Activated gamma-delta T cell treated with anti-CD3 and anti-CD28 coated beads, Interleukin-2, amount 50 U/mL, for 16 hours (primary cell): ENCODE measurements at regions not wholly inside any gene's neighbourhood (a gene's known extent, or its start where the extent isn't known, plus 50 kb on each side); places are given as distances from the start of the nearest gene placed in this dataset.

Experiments used
- DNase-seq: peaks from one replicate; pipeline ENCODE4 v3.0.0-alpha.2; 2020; ENCODE audit warnings: low read depth

DNA sequence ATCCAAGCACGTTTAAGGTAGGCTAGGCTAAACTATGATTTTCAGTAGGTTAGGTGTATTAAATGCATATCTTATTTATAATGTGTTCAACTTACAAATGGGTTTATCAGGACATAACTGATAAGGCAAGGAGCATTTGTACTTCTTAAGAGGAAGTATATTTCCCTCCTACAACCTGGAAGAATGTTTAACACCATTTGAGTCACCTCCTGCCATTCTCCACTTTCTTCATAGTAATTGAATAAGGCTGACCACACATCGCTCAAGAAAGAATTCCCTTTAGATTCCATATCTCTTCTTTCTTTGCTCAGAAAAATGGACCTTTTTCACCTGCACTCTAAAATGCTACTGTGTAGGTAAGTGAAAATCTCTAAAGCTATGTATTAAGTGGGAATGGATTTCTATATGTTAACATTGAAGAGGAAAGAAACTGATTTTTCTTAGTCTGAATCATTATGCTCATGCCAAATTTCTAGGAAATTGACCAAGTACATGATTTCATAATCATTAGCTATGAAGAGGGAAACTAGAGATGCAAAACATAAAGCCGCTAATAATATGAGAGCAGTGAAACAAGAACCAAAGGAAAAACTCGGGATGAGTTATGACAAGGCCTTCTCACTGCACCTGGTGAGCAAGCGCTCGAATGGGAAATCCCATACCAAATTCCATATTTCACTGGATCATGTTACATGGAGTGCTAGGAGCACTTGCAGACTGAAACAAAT, 210.4 kb downstream of the ALDH8A1 start:
- no peak for DNase-seq

DNA sequence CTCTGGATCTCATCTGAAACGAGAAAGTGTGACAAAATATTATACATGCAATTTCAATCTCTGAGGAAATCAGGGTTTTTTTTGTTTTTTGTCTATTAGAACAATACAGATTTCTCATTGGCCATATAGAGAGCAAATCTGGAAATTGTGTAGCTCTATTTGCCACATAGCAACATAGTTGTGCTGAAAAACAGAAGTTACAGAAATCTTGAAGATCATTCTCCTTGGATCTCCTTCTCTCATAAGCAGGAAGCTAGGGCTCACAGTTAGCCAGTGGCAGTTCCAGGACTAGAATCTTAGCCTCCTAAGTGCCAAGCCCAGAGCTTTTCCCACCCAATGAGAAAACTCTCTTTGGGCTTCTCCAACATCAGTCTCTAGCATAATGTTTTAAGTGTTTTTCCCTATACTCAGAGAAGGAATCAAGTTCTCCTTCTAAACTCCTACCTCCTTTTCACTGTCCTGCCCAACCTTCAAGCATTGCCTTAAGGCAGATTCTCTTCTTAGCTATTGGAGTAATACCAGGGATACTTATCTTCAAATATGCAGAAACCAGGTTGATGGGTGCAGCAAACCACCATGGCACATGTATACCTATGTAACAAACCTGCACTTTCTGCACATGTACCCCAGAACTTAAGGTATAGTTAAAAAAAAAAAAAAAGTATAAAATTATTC, 211.6 kb downstream of the ALDH8A1 start:
- DNase-seq: no peak

DNA sequence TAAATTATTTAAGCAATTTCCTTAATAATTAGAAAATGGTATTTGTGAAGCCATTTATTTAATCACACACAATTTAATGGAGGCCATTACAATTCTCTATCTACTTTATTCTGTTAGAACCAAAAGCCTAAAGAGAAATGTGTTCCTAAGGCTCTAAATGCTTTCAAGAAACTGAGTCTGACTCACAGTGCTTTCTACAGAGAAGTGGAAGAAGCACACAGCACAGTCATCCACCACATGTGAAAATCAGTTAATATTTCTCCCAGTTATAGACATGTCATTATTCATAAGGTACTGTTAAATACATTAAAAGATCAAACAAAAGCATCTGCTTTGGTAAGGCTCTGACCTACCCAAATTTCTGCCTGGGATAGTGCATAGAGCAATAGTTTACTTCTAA, 214.4 kb downstream of the ALDH8A1 start:
- DNase-seq: no peak

- no peak for DNase-seq
These were observed 215.5 kb downstream of the ALDH8A1 start for GRCh38 chr6:134734312-134734869.

- no peak for DNase-seq
These were observed 216.1 kb downstream of the ALDH8A1 start for GRCh38 chr6:134733801-134734200.

DNA sequence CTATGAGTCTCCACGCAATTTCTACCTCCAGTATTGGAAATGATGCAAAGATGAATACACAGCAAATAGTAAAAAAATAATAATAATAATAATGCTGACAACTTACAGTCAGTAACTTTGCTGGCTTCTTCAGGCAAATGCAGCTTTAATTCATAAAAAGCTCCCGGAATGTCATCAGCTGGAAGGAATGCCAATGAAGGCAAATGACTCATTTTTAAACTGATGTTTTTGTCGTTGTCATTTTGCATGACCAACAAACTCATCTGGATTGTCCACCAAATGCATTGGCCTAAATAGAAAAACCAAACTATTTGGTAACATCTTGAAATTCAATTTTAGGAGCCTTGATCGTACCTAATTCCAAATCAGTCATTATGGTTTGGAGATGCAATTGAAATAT, 217.1 kb downstream of the ALDH8A1 start:
- no peak for DNase-seq

DNA sequence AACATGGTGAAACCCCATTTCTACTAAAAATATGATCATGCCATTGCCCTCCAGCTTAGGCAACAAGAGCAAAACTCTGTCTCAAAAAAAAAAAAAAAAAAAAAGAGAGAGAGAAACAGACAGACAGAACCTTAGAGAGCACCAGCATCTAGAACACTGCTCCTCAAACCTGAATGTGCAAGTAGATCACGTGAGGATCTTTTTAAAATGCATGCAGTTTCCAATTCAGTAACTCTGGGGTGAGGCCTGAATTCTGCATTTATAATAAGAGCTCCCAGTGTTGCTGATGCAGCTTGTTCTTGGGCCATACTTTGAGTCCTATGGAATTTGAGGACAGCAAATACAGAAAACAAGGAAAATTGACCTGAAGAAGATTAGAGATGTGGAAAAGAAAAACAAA, 218.3 kb downstream of the ALDH8A1 start:
- no peak for DNase-seq

GRCh38 chr6:134730013-134730412, 219.9 kb downstream of the ALDH8A1 start:
- no peak for DNase-seq

DNA sequence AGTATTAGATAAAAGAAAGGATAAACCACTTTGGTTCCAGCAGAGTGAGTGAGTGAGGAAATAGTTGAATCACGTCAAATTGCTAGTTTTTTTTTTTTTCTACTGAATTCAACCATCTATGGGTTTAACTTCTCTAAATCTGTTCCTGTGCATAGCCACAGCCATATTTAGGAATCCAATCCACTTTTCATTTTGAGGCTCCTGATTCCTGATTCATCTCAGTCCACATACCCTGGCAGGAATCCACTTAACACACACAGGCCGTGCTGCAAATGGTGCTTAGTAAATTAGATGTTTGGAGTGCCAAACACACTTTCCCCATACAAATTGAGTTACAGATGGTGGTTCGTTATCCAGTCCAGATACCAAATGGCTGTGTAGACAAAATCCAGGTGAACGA, 220.3 kb downstream of the ALDH8A1 start:
- no peak for DNase-seq

- no peak for DNase-seq
These were observed 222.8 kb downstream of the ALDH8A1 start for GRCh38 chr6:134727081-134727480.

DNA sequence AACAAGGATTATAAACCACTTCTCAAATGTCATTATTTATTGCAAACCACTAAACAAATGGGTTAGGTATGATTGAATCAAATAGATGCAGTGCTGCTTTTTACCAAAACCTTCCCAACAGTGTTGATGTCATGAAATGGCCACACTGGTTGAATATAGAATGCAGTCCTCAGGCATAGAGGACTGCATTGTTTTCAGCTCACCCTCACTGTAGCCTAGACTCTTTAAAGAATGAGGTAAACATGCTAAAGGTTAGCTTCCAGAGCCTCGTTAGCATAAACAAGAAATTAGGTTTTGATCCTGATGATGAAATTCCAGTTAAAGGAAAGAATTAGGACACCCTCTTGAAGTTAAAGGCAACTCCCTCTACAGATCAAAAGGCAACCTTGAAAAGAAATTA, 224.3 kb downstream of the ALDH8A1 start:
- DNase-seq: no peak

GRCh38 chr6:134724771-134725340, 225.0 kb downstream of the ALDH8A1 start:
- no peak for DNase-seq

GRCh38 chr6:134723081-134723871, 226.6 kb downstream of the ALDH8A1 start:
- DNase-seq: no peak

DNA sequence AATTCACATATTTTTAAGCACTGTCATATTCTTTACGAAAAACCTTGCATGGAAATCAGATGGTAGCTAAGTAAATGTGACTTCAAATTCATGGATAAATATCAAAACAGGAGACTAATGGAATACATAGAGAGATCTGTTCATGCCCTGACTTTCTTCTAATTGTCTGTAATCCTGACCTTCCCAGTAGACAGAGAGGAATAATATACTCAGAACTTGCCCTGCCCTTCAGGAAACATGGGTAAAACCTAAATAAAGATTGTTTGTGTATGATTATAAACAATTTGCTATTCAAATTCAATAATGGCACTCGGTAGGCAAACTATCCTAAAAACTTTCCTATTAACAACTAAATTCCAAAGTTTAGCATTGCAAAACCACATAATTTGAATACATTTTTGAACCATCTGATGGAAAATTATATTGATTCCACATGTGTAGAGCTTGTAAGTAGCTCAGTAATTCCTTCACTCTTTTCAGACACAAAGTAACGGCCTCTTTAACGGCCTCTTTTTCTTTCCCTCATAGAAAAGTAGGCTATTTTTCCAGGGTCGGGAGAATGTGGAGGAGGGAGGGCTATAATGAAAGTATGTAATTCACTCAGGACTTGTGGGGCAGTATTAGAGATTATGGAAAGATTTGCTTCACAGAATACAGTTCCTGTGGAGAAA, 227.6 kb downstream of the ALDH8A1 start:
- no peak for DNase-seq

DNA sequence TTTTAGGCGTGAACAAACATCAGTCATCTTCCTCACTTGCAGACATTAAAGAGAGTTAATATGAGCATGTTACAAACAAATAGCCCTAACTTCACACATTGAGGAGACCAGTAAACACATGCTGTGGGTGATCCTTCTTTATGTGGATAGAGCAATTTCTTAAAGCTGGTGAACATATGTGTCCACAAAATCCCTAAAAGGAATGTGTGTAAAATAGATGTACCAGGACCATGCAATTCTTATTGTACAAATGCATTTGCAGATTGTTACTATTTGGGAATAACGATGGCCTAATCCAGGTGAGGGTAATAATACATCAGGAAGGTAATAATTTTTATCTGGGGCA, 228.9 kb downstream of the ALDH8A1 start:
- no peak for DNase-seq

DNA sequence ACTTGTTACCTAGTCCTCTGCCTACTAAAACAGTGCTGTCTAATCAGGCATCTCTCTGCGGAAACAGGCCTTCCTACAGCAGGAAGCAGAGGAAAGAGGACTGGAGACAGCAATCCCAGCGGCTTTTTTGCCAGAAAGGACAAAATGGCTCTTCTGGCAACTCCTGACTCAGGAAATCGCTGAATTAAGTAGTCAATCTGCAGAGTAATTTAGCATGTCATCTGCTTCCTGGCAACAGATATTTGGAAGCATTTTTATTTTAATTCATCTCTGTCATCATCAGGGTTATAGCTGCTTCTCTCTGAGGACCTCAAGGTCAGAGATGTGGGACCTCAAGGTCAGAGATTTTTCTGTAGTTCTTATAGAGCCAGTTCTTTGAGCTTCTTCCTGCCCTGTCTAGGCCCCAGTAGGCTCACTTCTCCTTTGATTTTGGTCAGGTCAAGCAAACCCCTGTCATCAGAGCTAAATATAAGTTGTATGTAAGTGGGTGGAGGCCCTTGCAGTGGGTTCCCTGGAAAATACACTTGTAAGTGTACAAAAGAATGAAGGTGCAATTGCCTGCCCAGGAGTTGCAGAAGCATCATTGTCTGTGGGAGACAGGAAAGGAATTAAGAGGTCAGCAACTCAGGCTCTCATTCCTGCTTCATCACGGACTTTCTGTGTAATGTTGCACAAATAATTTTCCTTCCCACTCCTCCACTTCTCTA, 229.4 kb downstream of the ALDH8A1 start:
- no peak for DNase-seq

GRCh38 chr6:134719911-134720310, 230.0 kb downstream of the ALDH8A1 start:
- DNase-seq: no peak

GRCh38 chr6:134719286-134719685, 230.6 kb downstream of the ALDH8A1 start:
- DNase-seq: no peak

- no peak for DNase-seq
These were observed 235.2 kb downstream of the ALDH8A1 start for GRCh38 chr6:134714679-134715078.

DNA sequence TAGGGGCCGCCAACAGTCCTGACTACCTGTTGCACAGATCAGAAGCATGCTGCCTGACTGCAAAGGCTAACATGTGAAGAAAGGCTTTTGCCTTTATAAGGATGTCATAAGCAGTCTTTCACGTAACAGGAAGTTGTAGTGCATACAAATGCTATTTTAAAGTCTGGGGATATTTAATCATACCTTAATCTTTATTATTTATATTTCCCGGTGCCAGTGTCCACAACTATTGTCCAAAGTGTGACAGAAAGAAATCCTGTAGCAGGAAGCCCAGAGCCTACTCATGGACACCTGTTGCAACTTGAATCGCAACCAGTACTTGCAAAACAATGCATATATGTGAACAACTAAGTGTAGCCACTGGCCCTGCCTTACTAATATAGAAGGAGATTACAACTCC, 235.8 kb downstream of the ALDH8A1 start:
- DNase-seq: no peak

GRCh38 chr6:134712311-134712710, 237.6 kb downstream of the ALDH8A1 start:
- no peak for DNase-seq
